ENCODE measurements at regions not wholly inside any gene's neighbourhood (a gene's known extent, or its start where the extent isn't known, plus 50 kb on each side); places are given as distances from the start of the nearest gene placed in this dataset.

DNA sequence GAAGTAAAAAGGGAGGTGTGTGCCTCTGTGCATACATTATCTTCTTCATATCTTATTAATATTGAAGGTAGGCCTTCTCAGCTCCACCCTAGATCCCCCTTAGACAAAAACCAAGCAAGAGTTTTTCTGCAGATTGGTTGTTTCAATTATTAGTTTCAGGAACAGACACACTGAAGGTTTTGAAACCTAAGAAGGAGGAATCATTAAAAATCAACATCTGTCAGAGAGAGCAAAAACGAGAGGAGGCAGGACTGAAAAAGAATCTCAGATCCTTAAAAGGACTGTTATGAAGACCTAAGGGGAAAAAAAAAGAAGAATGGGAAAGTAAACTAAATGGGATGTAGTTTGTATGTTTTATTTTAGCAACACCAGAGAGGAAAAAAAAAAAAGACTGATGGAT lies 560.8 kb upstream of the JAG1 start:
- TF ChIP-seq CTCF (IDR thresholded peaks at IDR 0.05; ENCODE audit: low read depth, low read length) (no peak), EZH2phosphoT487 (IDR thresholded peaks at IDR 0.05; ENCODE audit: low read depth) (no peak)

Measured in OCI-LY3 (cell line).